Panc1 (cell line): ENCODE measurements at regions not wholly inside any gene's neighbourhood (a gene's known extent, or its start where the extent isn't known, plus 50 kb on each side); places are given as distances from the start of the nearest gene placed in this dataset.

ENCODE experiments used
- ATAC-seq: fragments of 200-7000 bp; cut with Tn5 transposase; 2 replicates; pipeline ENCODE4 v1.9.1; 2020; ENCODE audit warnings: mild to moderate bottlenecking, moderate library complexity
- BruUV-seq: library from RNA; stranded (reverse); fragments of 400-500 nt; replicated peaks from 2 replicates; lab custom pipeline; 2021; lab: Mats Ljungman, UMichigan
- CTCF ChIA-PET: fragments of 300-600 bp; sonication (Branson Sonifier 250); formaldehyde crosslinking; loops from one replicate; lab custom pipeline; 2022; ENCODE audit warnings: antibody characterized with exemption; lab: Charles Lee
- POLR2A ChIA-PET: fragments of 300-600 bp; sonication (Branson Sonifier 250); formaldehyde crosslinking; loops from one replicate; lab custom pipeline; 2022; ENCODE audit warnings: antibody characterized with exemption; lab: Charles Lee
- DNase-seq: peaks from one replicate; pipeline ENCODE4 v3.0.0-alpha.2; 2010; ENCODE audit warnings: low read depth, low spot score
- H3K27ac ChIP-seq: 2 replicates; pipeline ENCODE4 v1.5.1; 2011; ENCODE audit warnings: mild to moderate bottlenecking, low read length, inconsistent platforms
- H3K27me3 ChIP-seq: fragments of 200-500 bp; sonication (Bioruptor generic); 2 replicates; pipeline ENCODE4 v1.6.0; 2014; ENCODE audit warnings: low read length, inconsistent platforms; ENCODE audit not compliant: control insufficient read depth, insufficient read depth
- H3K36me3 ChIP-seq: fragments of 200-500 bp; sonication (Bioruptor generic); 2 replicates; pipeline ENCODE4 v1.5.1; 2014; ENCODE audit warnings: inconsistent platforms, mild to moderate bottlenecking, low read length, moderate library complexity; ENCODE audit not compliant: control insufficient read depth, insufficient read depth
- H3K4me1 ChIP-seq: 2 replicates; pipeline ENCODE4 v1.5.1; 2011; ENCODE audit warnings: inconsistent platforms, mild to moderate bottlenecking, low read length, moderate library complexity; ENCODE audit not compliant: control insufficient read depth, insufficient read depth
- H3K4me3 ChIP-seq, 2 experiments: 2 replicates each; pipeline ENCODE4 v1.5.1; 2011 to 2012; ENCODE audit warnings: low read depth in 2 of 2, low read length in 2 of 2, mild to moderate bottlenecking in 2 of 2, inconsistent platforms in 1 of 2, moderate library complexity in 1 of 2
- H3K9me3 ChIP-seq: fragments of 200-500 bp; sonication (Bioruptor generic); 2 replicates; pipeline ENCODE4 v1.5.1; 2014; ENCODE audit warnings: low read depth, mild to moderate bottlenecking, inconsistent platforms, low read length, moderate library complexity; ENCODE audit not compliant: control insufficient read depth, insufficient read depth
- POLR2AphosphoS5 ChIP-seq: IDR thresholded peaks from 2 replicates; pipeline ENCODE4 v1.6.1; 2012; ENCODE audit warnings: mild to moderate bottlenecking, low read depth, low read length, moderate library complexity
- SIN3A ChIP-seq: IDR thresholded peaks from 2 replicates; pipeline ENCODE4 v1.6.1; 2012; ENCODE audit warnings: low read depth, mild to moderate bottlenecking, low read length, moderate library complexity, borderline replicate concordance; ENCODE audit not compliant: insufficient read depth
- TCF7L2 ChIP-seq: IDR thresholded peaks from 2 replicates; pipeline ENCODE4 v1.6.1; 2011; ENCODE audit warnings: mild to moderate bottlenecking, low read depth, low read length, inconsistent platforms
- in situ Hi-C: cut with HindIII; loops from 2 replicates; pipeline ENCODE4 v1.10.0; 2016; ENCODE audit warnings: low sequenced_read_pairs, low pct_unique_long_range_greater_than_20kb
- intact Hi-C: fragments of 100-400 bp; cut with micrococcal nuclease; formaldehyde crosslinking; loops from one replicate; pipeline ENCODE4 v1.10.0; 2022; ENCODE audit not compliant: unreplicated experiment
- TF ChIP-seq, protein P1 (sequence below): fragments of 450-650 bp; IDR thresholded peaks from 2 replicates; pipeline ENCODE4 v1.5.1; 2017; ENCODE audit warnings: mild to moderate bottlenecking
- TF ChIP-seq, protein P2 (sequence below), 2 experiments: IDR thresholded peaks; 2 replicates each; pipeline ENCODE4 v1.6.1; 2011 to 2012; ENCODE audit warnings: low read depth in 2 of 2, control low read depth in 1 of 2, low read length in 1 of 2, mild to moderate bottlenecking in 1 of 2, moderate library complexity in 1 of 2; ENCODE audit not compliant: insufficient read depth in 1 of 2

- Histone ChIP-seq H3K36me3 (no peaks in the 10 kb centered on the region), H3K4me1 (no peaks in the 10 kb centered on the region), H3K4me3 (no peak overlapping the region), H3K9me3 (no peaks in the 10 kb centered on the region), H3K27ac (no peak overlapping the region), H3K27me3 (no peaks in the 10 kb centered on the region)
- ATAC-seq (no peak), DNase-seq (no peak)
- in situ Hi-C loops, result no loop called here
- intact Hi-C loops, result no loop called here
- TF ChIP-seq, protein P1, sequence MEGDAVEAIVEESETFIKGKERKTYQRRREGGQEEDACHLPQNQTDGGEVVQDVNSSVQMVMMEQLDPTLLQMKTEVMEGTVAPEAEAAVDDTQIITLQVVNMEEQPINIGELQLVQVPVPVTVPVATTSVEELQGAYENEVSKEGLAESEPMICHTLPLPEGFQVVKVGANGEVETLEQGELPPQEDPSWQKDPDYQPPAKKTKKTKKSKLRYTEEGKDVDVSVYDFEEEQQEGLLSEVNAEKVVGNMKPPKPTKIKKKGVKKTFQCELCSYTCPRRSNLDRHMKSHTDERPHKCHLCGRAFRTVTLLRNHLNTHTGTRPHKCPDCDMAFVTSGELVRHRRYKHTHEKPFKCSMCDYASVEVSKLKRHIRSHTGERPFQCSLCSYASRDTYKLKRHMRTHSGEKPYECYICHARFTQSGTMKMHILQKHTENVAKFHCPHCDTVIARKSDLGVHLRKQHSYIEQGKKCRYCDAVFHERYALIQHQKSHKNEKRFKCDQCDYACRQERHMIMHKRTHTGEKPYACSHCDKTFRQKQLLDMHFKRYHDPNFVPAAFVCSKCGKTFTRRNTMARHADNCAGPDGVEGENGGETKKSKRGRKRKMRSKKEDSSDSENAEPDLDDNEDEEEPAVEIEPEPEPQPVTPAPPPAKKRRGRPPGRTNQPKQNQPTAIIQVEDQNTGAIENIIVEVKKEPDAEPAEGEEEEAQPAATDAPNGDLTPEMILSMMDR, result no peak
- TF ChIP-seq TCF7L2, result no peak
- no peak for TF ChIP-seq POLR2AphosphoS5
- TF ChIP-seq, protein P2, sequence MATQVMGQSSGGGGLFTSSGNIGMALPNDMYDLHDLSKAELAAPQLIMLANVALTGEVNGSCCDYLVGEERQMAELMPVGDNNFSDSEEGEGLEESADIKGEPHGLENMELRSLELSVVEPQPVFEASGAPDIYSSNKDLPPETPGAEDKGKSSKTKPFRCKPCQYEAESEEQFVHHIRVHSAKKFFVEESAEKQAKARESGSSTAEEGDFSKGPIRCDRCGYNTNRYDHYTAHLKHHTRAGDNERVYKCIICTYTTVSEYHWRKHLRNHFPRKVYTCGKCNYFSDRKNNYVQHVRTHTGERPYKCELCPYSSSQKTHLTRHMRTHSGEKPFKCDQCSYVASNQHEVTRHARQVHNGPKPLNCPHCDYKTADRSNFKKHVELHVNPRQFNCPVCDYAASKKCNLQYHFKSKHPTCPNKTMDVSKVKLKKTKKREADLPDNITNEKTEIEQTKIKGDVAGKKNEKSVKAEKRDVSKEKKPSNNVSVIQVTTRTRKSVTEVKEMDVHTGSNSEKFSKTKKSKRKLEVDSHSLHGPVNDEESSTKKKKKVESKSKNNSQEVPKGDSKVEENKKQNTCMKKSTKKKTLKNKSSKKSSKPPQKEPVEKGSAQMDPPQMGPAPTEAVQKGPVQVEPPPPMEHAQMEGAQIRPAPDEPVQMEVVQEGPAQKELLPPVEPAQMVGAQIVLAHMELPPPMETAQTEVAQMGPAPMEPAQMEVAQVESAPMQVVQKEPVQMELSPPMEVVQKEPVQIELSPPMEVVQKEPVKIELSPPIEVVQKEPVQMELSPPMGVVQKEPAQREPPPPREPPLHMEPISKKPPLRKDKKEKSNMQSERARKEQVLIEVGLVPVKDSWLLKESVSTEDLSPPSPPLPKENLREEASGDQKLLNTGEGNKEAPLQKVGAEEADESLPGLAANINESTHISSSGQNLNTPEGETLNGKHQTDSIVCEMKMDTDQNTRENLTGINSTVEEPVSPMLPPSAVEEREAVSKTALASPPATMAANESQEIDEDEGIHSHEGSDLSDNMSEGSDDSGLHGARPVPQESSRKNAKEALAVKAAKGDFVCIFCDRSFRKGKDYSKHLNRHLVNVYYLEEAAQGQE (IDR thresholded peaks at IDR 0.05; ENCODE audit: insufficient read depth in 1 of 2, low read depth in 2 of 2, low read length in 1 of 2), result no peak
- TF ChIP-seq SIN3A, result no peak
- ChIA-PET CTCF (no interaction called here), POLR2A (no interaction called here)
- no TSS peak for BruUV-seq
Measured at GRCh38 chr13:56653043-56653442, 487.7 kb upstream of the PRR20A start.

GRCh38 chr13:56659041-56659471, 481.7 kb upstream of the PRR20A start:
- no TSS peak for BruUV-seq
- no peak for DNase-seq
- intact Hi-C loops (no loop called here), in situ Hi-C loops (no loop called here)
- H3K4me3 ChIP-seq, result no peak overlapping the region
- no peaks in the 10 kb centered on the region for H3K36me3 ChIP-seq
- no peaks in the 10 kb centered on the region for H3K27me3 ChIP-seq
- no peak overlapping the region for H3K27ac ChIP-seq
- ChIA-PET POLR2A (no interaction called here), CTCF (no interaction called here)
- no peak for TF ChIP-seq SIN3A
- TF ChIP-seq, protein P2 (IDR thresholded peaks at IDR 0.05; ENCODE audit: insufficient read depth in 1 of 2, low read depth in 2 of 2, low read length in 1 of 2), result no peak
- TF ChIP-seq, protein P1, result no peak
- no peak for TF ChIP-seq TCF7L2
- no peak for TF ChIP-seq POLR2AphosphoS5
- no peaks in the 10 kb centered on the region for H3K4me1 ChIP-seq
- no peak for ATAC-seq
- H3K9me3 ChIP-seq, result no peaks in the 10 kb centered on the region
